ENCODE measurements at regions not wholly inside any gene's neighbourhood (a gene's known extent, or its start where the extent isn't known, plus 50 kb on each side); places are given as distances from the start of the nearest gene placed in this dataset.

GRCh38 chr1:238318294-238319110 is 427.8 kb upstream of the ZP4 start:
- Histone ChIP-seq H3K36me3 (ENCODE audit: control insufficient read depth in 2 of 2, extremely low read depth in 1 of 2, insufficient read depth in 2 of 2, low read length in 2 of 2) (no peaks in the 10 kb centered on the region), H3K4me1 (ENCODE audit: control insufficient read depth, extremely low read depth, insufficient read depth, low read length) (no peaks in the 10 kb centered on the region), H3K9me3 (replicated peaks; ENCODE audit: control insufficient read depth, insufficient read depth, low read length) (peaks cover 8% of the 10 kb centered on the region), H3K9ac (replicated peaks; ENCODE audit: extremely low read depth, insufficient read depth, low read length) (no peak overlapping the region), H3K27me3 (ENCODE audit: control insufficient read depth in 2 of 2, insufficient read depth in 2 of 2, low read length in 2 of 2) (no peaks in the 10 kb centered on the region), H3K9me1 (replicated peaks; ENCODE audit: control insufficient read depth, extremely low read depth, insufficient read depth, low read length) (no peaks in the 10 kb centered on the region), H4K20me1 (replicated peaks; ENCODE audit: control insufficient read depth, extremely low read depth, insufficient read depth, low read length) (no peaks in the 10 kb centered on the region), H3K79me2 (ENCODE audit: control insufficient read depth, insufficient read depth, low read length) (no peaks in the 10 kb centered on the region), H3K4me3 (replicated peaks in 1 of 3; ENCODE audit: insufficient read depth in 1 of 3, low read depth in 1 of 3, low read length in 3 of 3) (no peak overlapping the region), H3K4me2 (ENCODE audit: insufficient read depth, low read length) (no peak overlapping the region), H3K27ac (ENCODE audit: insufficient read depth, low read depth, low read length) (no peak overlapping the region), H2AFZ (ENCODE audit: low read depth, low read length) (no peak overlapping the region)
- ChIA-PET POLR2A (no interaction called here), CTCF (no interaction called here)
- intact Hi-C loops (cut with micrococcal nuclease) (no loop called here), dilution Hi-C loops (cut with MboI; ENCODE audit: extremely low pct_ligation_motif_present, low sequenced_read_pairs) (no loop called here)
- no peak for TF ChIP-seq FOS (IDR thresholded peaks at IDR 0.05; ENCODE audit: borderline replicate concordance, insufficient read depth, low read length)
- TF ChIP-seq MAX (IDR thresholded peaks at IDR 0.05; ENCODE audit: insufficient read depth, insufficient read length) = no peak
- no peak for TF ChIP-seq GATA2 (IDR thresholded peaks at IDR 0.05; ENCODE audit: insufficient read depth, insufficient read length, low read depth, low read length)
- TF ChIP-seq, protein P1, sequence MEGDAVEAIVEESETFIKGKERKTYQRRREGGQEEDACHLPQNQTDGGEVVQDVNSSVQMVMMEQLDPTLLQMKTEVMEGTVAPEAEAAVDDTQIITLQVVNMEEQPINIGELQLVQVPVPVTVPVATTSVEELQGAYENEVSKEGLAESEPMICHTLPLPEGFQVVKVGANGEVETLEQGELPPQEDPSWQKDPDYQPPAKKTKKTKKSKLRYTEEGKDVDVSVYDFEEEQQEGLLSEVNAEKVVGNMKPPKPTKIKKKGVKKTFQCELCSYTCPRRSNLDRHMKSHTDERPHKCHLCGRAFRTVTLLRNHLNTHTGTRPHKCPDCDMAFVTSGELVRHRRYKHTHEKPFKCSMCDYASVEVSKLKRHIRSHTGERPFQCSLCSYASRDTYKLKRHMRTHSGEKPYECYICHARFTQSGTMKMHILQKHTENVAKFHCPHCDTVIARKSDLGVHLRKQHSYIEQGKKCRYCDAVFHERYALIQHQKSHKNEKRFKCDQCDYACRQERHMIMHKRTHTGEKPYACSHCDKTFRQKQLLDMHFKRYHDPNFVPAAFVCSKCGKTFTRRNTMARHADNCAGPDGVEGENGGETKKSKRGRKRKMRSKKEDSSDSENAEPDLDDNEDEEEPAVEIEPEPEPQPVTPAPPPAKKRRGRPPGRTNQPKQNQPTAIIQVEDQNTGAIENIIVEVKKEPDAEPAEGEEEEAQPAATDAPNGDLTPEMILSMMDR (IDR thresholded peaks at IDR 0.05; ENCODE audit: extremely low read depth in 1 of 2, insufficient read depth in 1 of 2, low read depth in 1 of 2, low read length in 2 of 2) = no peak
- no peak for TF ChIP-seq POLR2A (IDR thresholded peaks at IDR 0.05; ENCODE audit: low read depth, low read length)
- no peak for TF ChIP-seq POLR2AphosphoS5 (IDR thresholded peaks at IDR 0.05; ENCODE audit: insufficient read depth, low read depth, low read length)
- TF ChIP-seq MYC (IDR thresholded peaks at IDR 0.05; ENCODE audit: low read depth, low read length) = no peak
- no peak for TF ChIP-seq EZH2 (IDR thresholded peaks at IDR 0.05; ENCODE audit: borderline replicate concordance, low read depth, low read length, severe bottlenecking)
- no peak for TF ChIP-seq JUN (IDR thresholded peaks at IDR 0.05; ENCODE audit: borderline replicate concordance, insufficient read depth, insufficient read length, low read depth)
- FAIRE-seq (no peak), DNase-seq (ENCODE audit: low read depth, low spot score) (no peak)
- BruUV-seq (replicated peaks) = no TSS peak

Data from endothelial cell of umbilical vein (primary cell).